Fibroblast of pulmonary artery (primary cell): ENCODE measurements at regions not wholly inside any gene's neighbourhood (a gene's known extent, or its start where the extent isn't known, plus 50 kb on each side); places are given as distances from the start of the nearest gene placed in this dataset.

Experiments
- DNase-seq: peaks from one replicate; pipeline ENCODE4 v3.0.0-alpha.2; 2010; ENCODE audit warnings: low read depth
- H3K4me3 ChIP-seq: replicated peaks from 2 replicates; pipeline ENCODE4 v1.5.1; 2011; ENCODE audit warnings: low read depth, mild to moderate bottlenecking, control low read depth, low read length, moderate library complexity
- CTCF ChIP-seq: IDR thresholded peaks from 2 replicates; pipeline ENCODE4 v1.5.1; 2011; ENCODE audit warnings: mild to moderate bottlenecking, control low read depth, low read length, inconsistent platforms; ENCODE audit errors: missing control alignments

- DNase-seq = no peak
- TF ChIP-seq CTCF = no peak
- no peak overlapping the region for H3K4me3 ChIP-seq
These were observed 154.9 kb upstream of the ARHGAP28 start for GRCh38 chr18:6574631-6575030.

GRCh38 chr18:6575908-6576307 is 153.6 kb upstream of the ARHGAP28 start:
- DNase-seq = no peak
- no peak for TF ChIP-seq CTCF
- no peak overlapping the region for H3K4me3 ChIP-seq

GRCh38 chr18:6576718-6577375 is 152.7 kb upstream of the ARHGAP28 start:
- H3K4me3 ChIP-seq = no peak overlapping the region
- no peak for TF ChIP-seq CTCF
- DNase-seq = no peak

- no peak overlapping the region for H3K4me3 ChIP-seq
- no peak for DNase-seq
- TF ChIP-seq CTCF = no peak
These were observed 150.8 kb upstream of the ARHGAP28 start for GRCh38 chr18:6578686-6579085.

GRCh38 chr18:6579486-6579885 is 150.0 kb upstream of the ARHGAP28 start:
- DNase-seq = no peak
- no peak for TF ChIP-seq CTCF
- no peak overlapping the region for H3K4me3 ChIP-seq

- H3K4me3 ChIP-seq = no peak overlapping the region
- DNase-seq = no peak
- TF ChIP-seq CTCF = no peak
These were observed 149.1 kb upstream of the ARHGAP28 start for GRCh38 chr18:6580401-6580800.

GRCh38 chr18:6589923-6590322 is 139.6 kb upstream of the ARHGAP28 start:
- no peak for DNase-seq
- H3K4me3 ChIP-seq = no peak overlapping the region
- no peak for TF ChIP-seq CTCF
